ENCODE measurements at regions not wholly inside any gene's neighbourhood (a gene's known extent, or its start where the extent isn't known, plus 50 kb on each side); places are given as distances from the start of the nearest gene placed in this dataset.
"Not testable (repeated sequence)": the region's sequence is repeated elsewhere in the genome, so short reads cannot be mapped to it uniquely, and the experiment has no call there.

- TF ChIP-seq TAF1 (IDR thresholded peaks at IDR 0.05; ENCODE audit: borderline replicate concordance, low read depth, low read length) (no peak), POLR2AphosphoS5 (IDR thresholded peaks at IDR 0.05; ENCODE audit: low read depth, low read length) (no peak), POLR2A (IDR thresholded peaks at IDR 0.05; ENCODE audit: low read depth, low read length) (no peak)
- FAIRE-seq (no peak), DNase-seq (ENCODE audit: insufficient read length) (no peak)
These were observed 206.8 kb downstream of the TXNL1 start for GRCh38 chr18:56431551-56431950.

DNA sequence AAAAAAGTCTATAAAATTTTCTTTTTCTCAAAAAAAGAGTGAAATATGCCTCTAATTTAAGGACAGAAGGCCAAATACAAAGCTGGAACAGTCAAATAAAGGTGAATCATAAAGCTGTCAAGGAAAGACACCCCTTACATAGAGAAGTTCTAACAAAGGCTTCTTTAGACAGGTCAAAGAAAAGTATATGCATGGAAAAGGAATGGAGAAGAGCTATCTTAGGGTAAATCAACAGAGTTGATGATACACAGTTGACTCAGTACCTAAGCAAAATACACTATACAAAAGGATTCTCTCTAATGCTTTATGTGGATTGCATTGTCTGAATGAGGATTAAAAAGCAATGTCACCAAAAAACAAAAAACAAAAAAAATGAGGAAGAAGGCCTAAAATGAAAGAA, 214.8 kb downstream of the TXNL1 start:
- FAIRE-seq (no peak), DNase-seq (ENCODE audit: insufficient read length) (no peak)
- TF ChIP-seq POLR2AphosphoS5 (IDR thresholded peaks at IDR 0.05; ENCODE audit: low read depth, low read length) (no peak), TAF1 (IDR thresholded peaks at IDR 0.05; ENCODE audit: borderline replicate concordance, low read depth, low read length) (no peak), POLR2A (IDR thresholded peaks at IDR 0.05; ENCODE audit: low read depth, low read length) (no peak)

DNA sequence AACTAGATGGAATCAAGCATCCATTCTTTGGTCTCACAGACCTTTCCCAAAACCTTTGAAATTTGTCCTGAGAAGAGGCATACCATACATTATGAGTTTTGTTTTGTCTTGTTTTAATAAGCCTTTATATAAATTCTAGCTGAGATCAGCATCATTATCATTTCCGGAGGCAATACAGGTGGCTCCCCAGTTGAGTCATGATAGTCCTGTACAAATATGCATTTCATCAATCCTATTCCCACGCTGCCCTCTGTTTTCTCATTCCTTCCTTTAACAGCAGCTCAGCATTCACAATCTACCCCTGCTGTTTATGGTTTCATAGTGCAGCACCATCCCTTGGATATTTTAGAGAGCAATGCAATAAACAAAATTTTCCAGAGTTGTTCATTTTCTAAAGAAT, 216.7 kb downstream of the TXNL1 start:
- FAIRE-seq, result no peak
- no peak for DNase-seq (ENCODE audit: insufficient read length)
- TF ChIP-seq POLR2A (IDR thresholded peaks at IDR 0.05; ENCODE audit: low read depth, low read length), result no peak
- TF ChIP-seq POLR2AphosphoS5 (IDR thresholded peaks at IDR 0.05; ENCODE audit: low read depth, low read length), result no peak
- TF ChIP-seq TAF1 (IDR thresholded peaks at IDR 0.05; ENCODE audit: borderline replicate concordance, low read depth, low read length), result no peak

- FAIRE-seq; DNase-seq (ENCODE audit: insufficient read length): not testable (repeated sequence)
These were observed 217.5 kb downstream of the TXNL1 start for GRCh38 chr18:56420868-56421267.

- FAIRE-seq, result no peak
- no peak for DNase-seq (ENCODE audit: insufficient read length)
These were observed 224.0 kb downstream of the TXNL1 start for GRCh38 chr18:56414357-56414756.

GRCh38 chr18:56413862-56414261, 224.5 kb downstream of the TXNL1 start:
- FAIRE-seq (no peak), DNase-seq (ENCODE audit: insufficient read length) (no peak)
- TF ChIP-seq TAF1 (IDR thresholded peaks at IDR 0.05; ENCODE audit: borderline replicate concordance, low read depth, low read length) (no peak), POLR2A (IDR thresholded peaks at IDR 0.05; ENCODE audit: low read depth, low read length) (no peak), POLR2AphosphoS5 (IDR thresholded peaks at IDR 0.05; ENCODE audit: low read depth, low read length) (no peak)

More at GRCh38 chr18:56414357-56414756, 224.0 kb downstream of the TXNL1 start:
- TF ChIP-seq TAF1 (IDR thresholded peaks at IDR 0.05; ENCODE audit: borderline replicate concordance, low read depth, low read length), result no peak
- TF ChIP-seq POLR2AphosphoS5 (IDR thresholded peaks at IDR 0.05; ENCODE audit: low read depth, low read length), result no peak

DNA sequence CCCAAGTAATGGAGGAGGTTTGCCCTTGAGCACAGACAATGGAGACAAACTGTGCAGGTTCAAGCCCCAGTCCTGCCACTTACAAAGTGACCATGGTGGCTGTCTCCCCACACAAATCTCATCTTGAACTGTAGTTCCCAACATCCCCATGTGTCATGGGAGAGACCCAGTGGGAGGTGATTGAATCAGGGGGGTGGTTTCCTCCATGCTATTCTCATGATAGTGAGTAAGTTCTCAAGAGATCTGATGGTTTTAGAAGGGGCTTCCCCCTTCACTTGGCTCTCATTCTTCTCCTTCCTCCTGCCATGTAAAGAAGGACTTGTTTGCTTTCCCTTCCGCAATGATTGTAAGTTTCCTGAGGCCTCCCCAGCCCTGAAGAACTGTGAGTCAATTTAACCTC, 225.4 kb downstream of the TXNL1 start:
- FAIRE-seq, result no peak
- DNase-seq (ENCODE audit: insufficient read length), result no peak
- no peak for TF ChIP-seq POLR2AphosphoS5 (IDR thresholded peaks at IDR 0.05; ENCODE audit: low read depth, low read length)

- no peak for TF ChIP-seq TAF1 (IDR thresholded peaks at IDR 0.05; ENCODE audit: borderline replicate concordance, low read depth, low read length)
- TF ChIP-seq POLR2AphosphoS5 (IDR thresholded peaks at IDR 0.05; ENCODE audit: low read depth, low read length), result no peak
- TF ChIP-seq POLR2A (IDR thresholded peaks at IDR 0.05; ENCODE audit: low read depth, low read length), result no peak
- DNase-seq (ENCODE audit: insufficient read length) (no peak), FAIRE-seq (no peak)
These were observed 228.7 kb downstream of the TXNL1 start for GRCh38 chr18:56409736-56410135.

DNA sequence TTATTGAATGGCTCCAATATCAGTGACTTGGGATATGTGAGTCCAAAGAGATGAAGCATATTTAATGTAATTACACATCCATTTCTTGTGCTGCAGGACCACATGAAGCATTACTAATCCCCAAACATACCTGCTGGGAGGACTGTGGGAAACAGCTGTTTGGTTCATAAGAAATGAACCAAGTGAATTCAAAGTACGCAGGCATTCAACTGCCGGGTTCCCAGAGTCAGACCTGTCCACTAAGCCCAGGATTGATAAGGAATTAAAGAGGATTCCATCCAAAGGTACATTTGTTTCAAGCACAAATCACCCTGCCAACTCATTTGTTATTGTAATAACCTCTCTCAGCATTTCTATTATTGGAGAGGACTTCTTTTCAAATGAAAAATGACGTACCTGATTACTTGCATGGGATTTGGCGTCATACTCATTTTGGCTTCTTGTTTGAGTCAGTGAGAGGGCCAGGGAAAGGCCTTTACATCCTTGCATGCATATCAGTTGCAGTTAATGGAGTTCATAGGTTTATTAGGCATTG, 230.7 kb downstream of the TXNL1 start:
- TF ChIP-seq TAF1 (IDR thresholded peaks at IDR 0.05; ENCODE audit: borderline replicate concordance, low read depth, low read length) (no peak), POLR2AphosphoS5 (IDR thresholded peaks at IDR 0.05; ENCODE audit: low read depth, low read length) (no peak), POLR2A (IDR thresholded peaks at IDR 0.05; ENCODE audit: low read depth, low read length) (no peak)
- FAIRE-seq (no peak), DNase-seq (ENCODE audit: insufficient read length) (no peak)

DNA sequence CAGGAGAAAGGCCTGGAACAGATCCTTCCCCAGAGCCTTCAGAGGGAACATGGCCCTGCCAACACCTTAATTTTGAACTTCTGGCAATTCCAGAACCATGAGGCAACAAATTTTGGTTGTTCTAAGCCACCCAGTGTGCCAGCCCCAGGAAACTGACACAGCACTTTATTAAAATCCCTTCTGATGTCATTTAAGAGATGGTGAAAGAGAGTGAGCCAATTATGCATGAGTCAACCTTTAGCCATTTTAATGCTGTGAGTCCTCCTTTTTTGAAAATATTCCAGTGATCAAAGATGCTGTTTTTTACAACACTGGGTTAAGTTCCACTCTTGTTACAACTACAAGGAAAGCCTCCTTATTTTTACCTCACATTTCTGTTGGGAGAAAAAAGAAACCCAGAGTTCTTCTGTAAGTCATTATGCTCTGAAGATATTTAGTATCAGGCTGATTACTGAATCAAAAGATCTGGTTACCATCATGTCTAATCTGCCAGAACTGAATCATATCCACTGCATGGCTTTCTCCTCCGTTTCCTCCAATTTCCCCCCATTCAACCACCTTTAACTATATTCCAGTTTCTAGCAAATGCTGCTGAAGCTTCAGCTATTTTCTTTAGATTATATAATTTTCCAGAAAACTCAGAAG, 235.4 kb downstream of the TXNL1 start:
- TF ChIP-seq POLR2AphosphoS5 (IDR thresholded peaks at IDR 0.05; ENCODE audit: low read depth, low read length), result no peak
- TF ChIP-seq TAF1 (IDR thresholded peaks at IDR 0.05; ENCODE audit: borderline replicate concordance, low read depth, low read length), result no peak
- TF ChIP-seq POLR2A (IDR thresholded peaks at IDR 0.05; ENCODE audit: low read depth, low read length), result no peak
- DNase-seq (ENCODE audit: insufficient read length), result no peak
- FAIRE-seq, result no peak

DNA sequence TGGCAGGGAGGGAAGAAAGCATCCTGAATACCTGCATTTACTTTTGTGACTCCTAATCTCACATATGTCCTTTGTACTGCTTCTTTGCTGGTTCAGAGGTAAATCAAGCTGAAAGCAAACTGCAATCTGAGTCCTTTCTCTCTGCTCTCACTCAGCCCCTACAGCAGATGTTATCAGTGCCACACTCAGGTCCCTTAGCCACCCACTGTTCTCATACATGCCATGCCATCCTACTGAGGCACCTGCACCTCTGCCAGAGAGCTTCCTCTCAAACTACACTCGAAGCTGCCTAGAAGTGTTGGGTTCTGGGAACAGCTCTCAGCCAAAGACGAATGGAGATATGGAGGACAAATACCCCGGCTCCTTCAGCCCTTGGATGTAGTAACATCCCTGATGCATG, 244.5 kb downstream of the TXNL1 start:
- TF ChIP-seq POLR2A (IDR thresholded peaks at IDR 0.05; ENCODE audit: low read depth, low read length) (no peak), POLR2AphosphoS5 (IDR thresholded peaks at IDR 0.05; ENCODE audit: low read depth, low read length) (no peak), TAF1 (IDR thresholded peaks at IDR 0.05; ENCODE audit: borderline replicate concordance, low read depth, low read length) (no peak)
- no peak for FAIRE-seq
- DNase-seq (ENCODE audit: insufficient read length), result no peak

- FAIRE-seq (no peak), DNase-seq (ENCODE audit: insufficient read length) (no peak)
- no peak for TF ChIP-seq POLR2AphosphoS5 (IDR thresholded peaks at IDR 0.05; ENCODE audit: low read depth, low read length)
- TF ChIP-seq POLR2A (IDR thresholded peaks at IDR 0.05; ENCODE audit: low read depth, low read length), result no peak
- no peak for TF ChIP-seq TAF1 (IDR thresholded peaks at IDR 0.05; ENCODE audit: borderline replicate concordance, low read depth, low read length)
These were observed 246.3 kb downstream of the TXNL1 start for GRCh38 chr18:56391931-56392590.

Data from GM12892 (cell line).